GM19395 (cell line): ENCODE measurements at regions not wholly inside any gene's neighbourhood (a gene's known extent, or its start where the extent isn't known, plus 50 kb on each side); places are given as distances from the start of the nearest gene placed in this dataset.
A peak's percentile ranks its signal among the peaks of the same experiment; 100 is the strongest.

Experiments used
- ATAC-seq: cut with Tn5 transposase; IDR thresholded peaks from one replicate; pipeline ENCODE4 v1.9.1; 2021; ENCODE audit warnings: mild to moderate bottlenecking, moderate library complexity; ENCODE audit not compliant: unreplicated experiment

GRCh38 chr13:30128095-30128494, 179.3 kb downstream of the KATNAL1 start:
- no peak for ATAC-seq

GRCh38 chr13:30126903-30127428, 180.4 kb downstream of the KATNAL1 start:
- ATAC-seq, result no peak

GRCh38 chr13:30125422-30126073, 181.8 kb downstream of the KATNAL1 start:
- no peak for ATAC-seq

GRCh38 chr13:30124131-30124768, 183.1 kb downstream of the KATNAL1 start:
- no peak for ATAC-seq

GRCh38 chr13:30123575-30123974, 183.8 kb downstream of the KATNAL1 start:
- no peak for ATAC-seq

- ATAC-seq, result no peak
Observed at GRCh38 chr13:30121666-30122065, 185.7 kb downstream of the KATNAL1 start.

GRCh38 chr13:30121244-30121643, 186.1 kb downstream of the KATNAL1 start:
- ATAC-seq, result no peak

- ATAC-seq, result no peak
Observed at GRCh38 chr13:30120133-30120822, 187.1 kb downstream of the KATNAL1 start.

GRCh38 chr13:30119476-30119875, 187.9 kb downstream of the KATNAL1 start:
- no peak for ATAC-seq

- ATAC-seq, result no peak
Observed at GRCh38 chr13:30116379-30116778, 191.0 kb downstream of the KATNAL1 start.

- ATAC-seq, result no peak
Observed at GRCh38 chr13:30115257-30115600, 192.1 kb downstream of the KATNAL1 start.

- peak; percentile 86 for ATAC-seq
Observed at GRCh38 chr13:30114571-30115256, 192.6 kb downstream of the KATNAL1 start.

- ATAC-seq, result no peak
Observed at GRCh38 chr13:30113983-30114570, 193.3 kb downstream of the KATNAL1 start.

- ATAC-seq, result no peak
Observed at GRCh38 chr13:30113551-30113950, 193.8 kb downstream of the KATNAL1 start.

- ATAC-seq, result peak; percentile 55
Observed at GRCh38 chr13:30112602-30113435, 194.5 kb downstream of the KATNAL1 start.

GRCh38 chr13:30111810-30112209, 195.5 kb downstream of the KATNAL1 start:
- no peak for ATAC-seq

- ATAC-seq, result no peak
Observed at GRCh38 chr13:30110301-30111070, 196.9 kb downstream of the KATNAL1 start.

- no peak for ATAC-seq
Observed at GRCh38 chr13:30109471-30110135, 197.7 kb downstream of the KATNAL1 start.

- ATAC-seq, result no peak
Observed at GRCh38 chr13:30108913-30109237, 198.5 kb downstream of the KATNAL1 start.
